SK-N-SH treated with all-trans-retinoic acid at 6 μM for 48 hours (cell line): ENCODE measurements at regions not wholly inside any gene's neighbourhood (a gene's known extent, or its start where the extent isn't known, plus 50 kb on each side); places are given as distances from the start of the nearest gene placed in this dataset.
"Not testable (repeated sequence)": the region's sequence is repeated elsewhere in the genome, so short reads cannot be mapped to it uniquely, and the experiment has no call there.

Experiments used
- ATAC-seq: fragments of 200-7000 bp; cut with Tn5 transposase; 3 replicates; pipeline ENCODE4 v1.9.1; 2020; ENCODE audit warnings: mild to moderate bottlenecking, moderate library complexity
- ARNTL ChIP-seq: fragments of 450-650 bp; formaldehyde crosslinking; IDR thresholded peaks from 2 replicates; pipeline ENCODE4 v1.5.0; 2020; ENCODE audit warnings: low read depth, mild to moderate bottlenecking, moderate library complexity, borderline replicate concordance
- BACH2 ChIP-seq: fragments of 250-450 bp; sonication (Bioruptor Pico); IDR thresholded peaks from 2 replicates; pipeline ENCODE4 v1.9.0; 2021; ENCODE audit warnings: mild to moderate bottlenecking, borderline replicate concordance
- CSDC2 ChIP-seq: fragments of 250-450 bp; sonication (Bioruptor Pico); IDR thresholded peaks from 2 replicates; pipeline ENCODE4 v1.5.0; 2020; ENCODE audit warnings: mild to moderate bottlenecking, moderate library complexity
- ESRRG ChIP-seq: fragments of 250-450 bp; sonication (Bioruptor Pico); IDR thresholded peaks from 2 replicates; pipeline ENCODE4 v1.6.1; 2021; ENCODE audit warnings: mild to moderate bottlenecking
- GLIS3 ChIP-seq: fragments of 250-450 bp; sonication (Bioruptor Pico); IDR thresholded peaks from 2 replicates; pipeline ENCODE4 v1.5.0; 2020; ENCODE audit warnings: mild to moderate bottlenecking, moderate library complexity
- ISL1 ChIP-seq: fragments of 250-450 bp; sonication (Bioruptor Pico); IDR thresholded peaks from 2 replicates; pipeline ENCODE4 v2.1.2; 2022; ENCODE audit warnings: mild to moderate bottlenecking, moderate library complexity
- OSR1 ChIP-seq: fragments of 250-450 bp; sonication (Bioruptor Pico); IDR thresholded peaks from 2 replicates; pipeline ENCODE4 v1.8.0; 2022; ENCODE audit warnings: moderate library complexity, mild to moderate bottlenecking, inconsistent platforms
- PPARA ChIP-seq: fragments of 250-450 bp; sonication (Bioruptor Pico); IDR thresholded peaks from 2 replicates; pipeline ENCODE4 v1.5.0; 2020; ENCODE audit warnings: mild to moderate bottlenecking, borderline replicate concordance
- RARB ChIP-seq: fragments of 250-450 bp; sonication (Bioruptor Pico); IDR thresholded peaks from 2 replicates; pipeline ENCODE4 v1.8.0; 2021; ENCODE audit warnings: mild to moderate bottlenecking, moderate library complexity
- TCF4 ChIP-seq: fragments of 250-450 bp; sonication (Bioruptor Pico); IDR thresholded peaks from 2 replicates; pipeline ENCODE4 v1.8.0; 2021; ENCODE audit warnings: mild to moderate bottlenecking, moderate library complexity, borderline replicate concordance
- TOX ChIP-seq: fragments of 250-450 bp; sonication (Bioruptor Pico); IDR thresholded peaks from 2 replicates; pipeline ENCODE4 v1.8.0; 2021; ENCODE audit warnings: mild to moderate bottlenecking, moderate library complexity, borderline replicate concordance
- ZFP3 ChIP-seq: fragments of 250-450 bp; sonication (Bioruptor Pico); IDR thresholded peaks from 2 replicates; pipeline ENCODE4 v1.5.0; 2020; ENCODE audit warnings: mild to moderate bottlenecking, moderate library complexity
- ZFP30 ChIP-seq: fragments of 450-650 bp; formaldehyde crosslinking; IDR thresholded peaks from 2 replicates; pipeline ENCODE4 v1.5.0; 2022; ENCODE audit warnings: mild to moderate bottlenecking, moderate library complexity
- ZNF565 ChIP-seq: fragments of 450-650 bp; formaldehyde crosslinking; conservative IDR thresholded peaks from 2 replicates; pipeline ENCODE4 v1.5.0; 2020; ENCODE audit warnings: low read depth, mild to moderate bottlenecking, moderate library complexity
- ZNF70 ChIP-seq: fragments of 450-650 bp; formaldehyde crosslinking; IDR thresholded peaks from 2 replicates; pipeline ENCODE4 v1.5.0; 2020; ENCODE audit warnings: mild to moderate bottlenecking, moderate library complexity
- ZNF8 ChIP-seq: fragments of 450-650 bp; formaldehyde crosslinking; IDR thresholded peaks from 2 replicates; pipeline ENCODE4 v1.5.0; 2020; ENCODE audit warnings: mild to moderate bottlenecking, moderate library complexity
- TF ChIP-seq, protein P1 (sequence below): fragments of 250-450 bp; sonication (Bioruptor Pico); IDR thresholded peaks from 2 replicates; pipeline ENCODE4 v1.5.0; 2020; ENCODE audit warnings: mild to moderate bottlenecking, moderate library complexity
- TF ChIP-seq, protein P2 (sequence below): fragments of 250-450 bp; sonication (Bioruptor Pico); IDR thresholded peaks from 2 replicates; pipeline ENCODE4 v1.8.0; 2021; ENCODE audit warnings: low read depth, mild to moderate bottlenecking, moderate library complexity, borderline replicate concordance
- TF ChIP-seq, protein P3 (sequence below): fragments of 250-450 bp; sonication (Bioruptor Pico); IDR thresholded peaks from 2 replicates; pipeline ENCODE4 v1.5.1; 2021; ENCODE audit warnings: mild to moderate bottlenecking, moderate library complexity
- TF ChIP-seq, protein P4 (sequence below): fragments of 250-450 bp; sonication (Bioruptor Pico); IDR thresholded peaks from 2 replicates; pipeline ENCODE4 v1.5.1; 2020; ENCODE audit warnings: low read depth, mild to moderate bottlenecking, moderate library complexity
- TF ChIP-seq, protein P5 (sequence below): fragments of 250-450 bp; sonication (Bioruptor Pico); IDR thresholded peaks from 2 replicates; pipeline ENCODE4 v1.8.0; 2020; ENCODE audit warnings: mild to moderate bottlenecking, moderate library complexity, borderline replicate concordance

DNA sequence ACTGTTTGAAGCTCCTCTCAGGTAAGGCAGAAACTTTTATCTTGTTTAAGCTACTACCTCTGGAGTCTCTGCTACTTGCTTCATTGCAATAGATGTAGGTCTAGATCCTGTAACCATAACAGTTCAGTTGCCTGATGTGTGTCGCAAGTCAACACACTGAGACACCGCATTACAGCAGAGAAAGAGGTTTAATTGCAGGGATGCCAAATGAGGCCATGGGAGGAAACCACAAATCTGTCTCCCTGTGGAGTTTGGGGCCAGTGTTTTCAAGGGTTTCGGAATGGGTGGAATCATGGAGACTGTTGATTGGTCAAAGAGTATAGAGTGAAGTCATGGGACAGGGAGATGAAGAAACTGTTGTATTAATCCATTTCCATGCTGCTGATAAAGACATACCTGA is 57.1 kb upstream of the RBM24 start:
- TF ChIP-seq ESRRG, result no peak
- TF ChIP-seq, protein P1, sequence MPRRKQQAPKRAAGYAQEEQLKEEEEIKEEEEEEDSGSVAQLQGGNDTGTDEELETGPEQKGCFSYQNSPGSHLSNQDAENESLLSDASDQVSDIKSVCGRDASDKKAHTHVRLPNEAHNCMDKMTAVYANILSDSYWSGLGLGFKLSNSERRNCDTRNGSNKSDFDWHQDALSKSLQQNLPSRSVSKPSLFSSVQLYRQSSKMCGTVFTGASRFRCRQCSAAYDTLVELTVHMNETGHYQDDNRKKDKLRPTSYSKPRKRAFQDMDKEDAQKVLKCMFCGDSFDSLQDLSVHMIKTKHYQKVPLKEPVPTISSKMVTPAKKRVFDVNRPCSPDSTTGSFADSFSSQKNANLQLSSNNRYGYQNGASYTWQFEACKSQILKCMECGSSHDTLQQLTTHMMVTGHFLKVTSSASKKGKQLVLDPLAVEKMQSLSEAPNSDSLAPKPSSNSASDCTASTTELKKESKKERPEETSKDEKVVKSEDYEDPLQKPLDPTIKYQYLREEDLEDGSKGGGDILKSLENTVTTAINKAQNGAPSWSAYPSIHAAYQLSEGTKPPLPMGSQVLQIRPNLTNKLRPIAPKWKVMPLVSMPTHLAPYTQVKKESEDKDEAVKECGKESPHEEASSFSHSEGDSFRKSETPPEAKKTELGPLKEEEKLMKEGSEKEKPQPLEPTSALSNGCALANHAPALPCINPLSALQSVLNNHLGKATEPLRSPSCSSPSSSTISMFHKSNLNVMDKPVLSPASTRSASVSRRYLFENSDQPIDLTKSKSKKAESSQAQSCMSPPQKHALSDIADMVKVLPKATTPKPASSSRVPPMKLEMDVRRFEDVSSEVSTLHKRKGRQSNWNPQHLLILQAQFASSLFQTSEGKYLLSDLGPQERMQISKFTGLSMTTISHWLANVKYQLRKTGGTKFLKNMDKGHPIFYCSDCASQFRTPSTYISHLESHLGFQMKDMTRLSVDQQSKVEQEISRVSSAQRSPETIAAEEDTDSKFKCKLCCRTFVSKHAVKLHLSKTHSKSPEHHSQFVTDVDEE (CRISPR knock-in tag), result no peak
- no peak for TF ChIP-seq OSR1 (CRISPR knock-in tag)
- no peak for TF ChIP-seq BACH2 (CRISPR knock-in tag)
- no peak for TF ChIP-seq CSDC2 (CRISPR knock-in tag)
- TF ChIP-seq ARNTL (CRISPR knock-in tag), result no peak
- TF ChIP-seq GLIS3 (CRISPR knock-in tag), result no peak
- TF ChIP-seq ZNF565, result no peak
- no peak for TF ChIP-seq ISL1 (CRISPR knock-in tag)
- TF ChIP-seq, protein P2, sequence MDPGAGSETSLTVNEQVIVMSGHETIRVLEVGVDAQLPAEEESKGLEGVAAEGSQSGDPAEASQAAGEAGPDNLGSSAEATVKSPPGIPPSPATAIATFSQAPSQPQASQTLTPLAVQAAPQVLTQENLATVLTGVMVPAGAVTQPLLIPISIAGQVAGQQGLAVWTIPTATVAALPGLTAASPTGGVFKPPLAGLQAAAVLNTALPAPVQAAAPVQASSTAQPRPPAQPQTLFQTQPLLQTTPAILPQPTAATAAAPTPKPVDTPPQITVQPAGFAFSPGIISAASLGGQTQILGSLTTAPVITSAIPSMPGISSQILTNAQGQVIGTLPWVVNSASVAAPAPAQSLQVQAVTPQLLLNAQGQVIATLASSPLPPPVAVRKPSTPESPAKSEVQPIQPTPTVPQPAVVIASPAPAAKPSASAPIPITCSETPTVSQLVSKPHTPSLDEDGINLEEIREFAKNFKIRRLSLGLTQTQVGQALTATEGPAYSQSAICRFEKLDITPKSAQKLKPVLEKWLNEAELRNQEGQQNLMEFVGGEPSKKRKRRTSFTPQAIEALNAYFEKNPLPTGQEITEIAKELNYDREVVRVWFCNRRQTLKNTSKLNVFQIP (CRISPR knock-in tag), result no peak
- TF ChIP-seq TOX (CRISPR knock-in tag), result no peak
- TF ChIP-seq, protein P3, sequence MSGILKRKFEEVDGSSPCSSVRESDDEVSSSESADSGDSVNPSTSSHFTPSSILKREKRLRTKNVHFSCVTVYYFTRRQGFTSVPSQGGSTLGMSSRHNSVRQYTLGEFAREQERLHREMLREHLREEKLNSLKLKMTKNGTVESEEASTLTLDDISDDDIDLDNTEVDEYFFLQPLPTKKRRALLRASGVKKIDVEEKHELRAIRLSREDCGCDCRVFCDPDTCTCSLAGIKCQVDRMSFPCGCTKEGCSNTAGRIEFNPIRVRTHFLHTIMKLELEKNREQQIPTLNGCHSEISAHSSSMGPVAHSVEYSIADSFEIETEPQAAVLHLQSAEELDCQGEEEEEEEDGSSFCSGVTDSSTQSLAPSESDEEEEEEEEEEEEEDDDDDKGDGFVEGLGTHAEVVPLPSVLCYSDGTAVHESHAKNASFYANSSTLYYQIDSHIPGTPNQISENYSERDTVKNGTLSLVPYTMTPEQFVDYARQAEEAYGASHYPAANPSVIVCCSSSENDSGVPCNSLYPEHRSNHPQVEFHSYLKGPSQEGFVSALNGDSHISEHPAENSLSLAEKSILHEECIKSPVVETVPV (CRISPR knock-in tag), result no peak
- no peak for TF ChIP-seq ZFP30
- TF ChIP-seq ZFP3 (CRISPR knock-in tag), result no peak
- TF ChIP-seq RARB (CRISPR knock-in tag), result no peak
- TF ChIP-seq PPARA, result no peak
- no peak for TF ChIP-seq ZNF70 (CRISPR knock-in tag)

DNA sequence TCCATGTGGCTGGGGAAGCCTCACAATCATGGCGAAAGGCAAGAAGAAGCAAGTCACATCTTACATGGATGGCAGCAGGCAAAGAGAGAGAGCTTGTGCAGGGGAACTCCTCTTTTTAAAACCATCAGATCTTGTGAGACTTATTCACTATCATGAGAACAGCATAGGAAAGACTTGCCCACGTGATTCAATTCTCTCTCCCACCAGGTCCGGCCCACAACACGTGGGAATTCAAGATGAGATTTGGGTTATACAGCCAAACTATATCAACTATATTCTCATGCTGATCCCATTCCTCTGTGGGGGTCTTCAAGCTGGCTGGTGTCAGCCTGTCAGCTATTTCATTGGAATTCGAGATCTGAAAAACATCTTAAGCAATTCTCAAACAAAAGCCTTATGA is 56.7 kb upstream of the RBM24 start:
- not testable (repeated sequence) for ATAC-seq

More for the DNA sequence above, 57.1 kb upstream of the RBM24 start:
- no peak for ATAC-seq

DNA sequence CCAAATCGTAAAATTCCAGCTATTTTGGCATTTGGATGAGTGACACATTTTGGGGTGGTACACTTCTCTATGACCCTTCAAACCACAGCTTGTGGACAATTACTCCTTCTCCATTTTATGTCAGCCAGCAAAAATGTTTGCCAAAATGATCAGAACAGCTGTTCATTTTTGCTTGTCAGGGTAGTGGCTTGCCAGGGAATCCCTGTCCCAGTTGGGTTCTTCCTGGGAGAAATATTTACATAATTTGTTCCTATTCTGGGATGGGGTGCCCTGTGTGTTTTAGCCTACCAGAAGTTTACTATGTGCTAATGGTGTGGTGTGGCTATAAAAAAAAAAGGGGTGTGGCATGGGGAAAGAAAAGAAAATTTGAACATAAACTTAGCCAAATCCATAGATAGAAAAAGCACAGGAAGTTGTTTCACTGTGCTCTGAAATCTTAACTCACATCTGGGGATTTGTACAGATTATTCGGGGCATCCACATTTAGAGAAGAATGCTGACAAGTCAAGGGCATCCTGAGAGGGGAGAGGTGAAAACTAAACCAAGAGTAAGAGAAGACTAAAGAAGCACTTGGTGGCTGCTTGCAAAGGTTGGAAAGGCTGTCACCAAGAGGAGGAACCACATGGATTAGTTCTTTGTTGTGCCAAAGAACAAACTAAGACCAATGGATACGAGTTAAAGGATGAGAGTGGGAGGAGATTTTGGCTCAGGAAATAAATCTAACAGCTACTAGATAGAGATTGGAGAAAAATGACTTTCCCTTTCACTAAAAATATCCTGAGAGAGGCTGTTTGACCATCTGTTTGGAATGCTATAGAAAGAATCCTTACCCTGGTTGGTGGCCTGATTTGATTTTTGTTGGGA is 55.2 kb upstream of the RBM24 start:
- ATAC-seq, result no peak
- TF ChIP-seq, protein P4, sequence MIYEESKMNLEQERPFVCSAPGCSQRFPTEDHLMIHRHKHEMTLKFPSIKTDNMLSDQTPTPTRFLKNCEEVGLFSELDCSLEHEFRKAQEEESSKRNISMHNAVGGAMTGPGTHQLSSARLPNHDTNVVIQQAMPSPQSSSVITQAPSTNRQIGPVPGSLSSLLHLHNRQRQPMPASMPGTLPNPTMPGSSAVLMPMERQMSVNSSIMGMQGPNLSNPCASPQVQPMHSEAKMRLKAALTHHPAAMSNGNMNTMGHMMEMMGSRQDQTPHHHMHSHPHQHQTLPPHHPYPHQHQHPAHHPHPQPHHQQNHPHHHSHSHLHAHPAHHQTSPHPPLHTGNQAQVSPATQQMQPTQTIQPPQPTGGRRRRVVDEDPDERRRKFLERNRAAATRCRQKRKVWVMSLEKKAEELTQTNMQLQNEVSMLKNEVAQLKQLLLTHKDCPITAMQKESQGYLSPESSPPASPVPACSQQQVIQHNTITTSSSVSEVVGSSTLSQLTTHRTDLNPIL (CRISPR knock-in tag), result no peak
- TF ChIP-seq, protein P2 (CRISPR knock-in tag), result no peak
- no peak for TF ChIP-seq ZFP30
- TF ChIP-seq ZNF8 (CRISPR knock-in tag), result no peak
- TF ChIP-seq, protein P3 (CRISPR knock-in tag), result no peak
- no peak for TF ChIP-seq ZNF70 (CRISPR knock-in tag)
- TF ChIP-seq RARB (CRISPR knock-in tag), result no peak
- TF ChIP-seq, protein P1 (CRISPR knock-in tag), result no peak
- no peak for TF ChIP-seq BACH2 (CRISPR knock-in tag)
- TF ChIP-seq ESRRG, result no peak
- TF ChIP-seq TCF4 (CRISPR knock-in tag), result no peak
- no peak for TF ChIP-seq GLIS3 (CRISPR knock-in tag)
- TF ChIP-seq, protein P5, sequence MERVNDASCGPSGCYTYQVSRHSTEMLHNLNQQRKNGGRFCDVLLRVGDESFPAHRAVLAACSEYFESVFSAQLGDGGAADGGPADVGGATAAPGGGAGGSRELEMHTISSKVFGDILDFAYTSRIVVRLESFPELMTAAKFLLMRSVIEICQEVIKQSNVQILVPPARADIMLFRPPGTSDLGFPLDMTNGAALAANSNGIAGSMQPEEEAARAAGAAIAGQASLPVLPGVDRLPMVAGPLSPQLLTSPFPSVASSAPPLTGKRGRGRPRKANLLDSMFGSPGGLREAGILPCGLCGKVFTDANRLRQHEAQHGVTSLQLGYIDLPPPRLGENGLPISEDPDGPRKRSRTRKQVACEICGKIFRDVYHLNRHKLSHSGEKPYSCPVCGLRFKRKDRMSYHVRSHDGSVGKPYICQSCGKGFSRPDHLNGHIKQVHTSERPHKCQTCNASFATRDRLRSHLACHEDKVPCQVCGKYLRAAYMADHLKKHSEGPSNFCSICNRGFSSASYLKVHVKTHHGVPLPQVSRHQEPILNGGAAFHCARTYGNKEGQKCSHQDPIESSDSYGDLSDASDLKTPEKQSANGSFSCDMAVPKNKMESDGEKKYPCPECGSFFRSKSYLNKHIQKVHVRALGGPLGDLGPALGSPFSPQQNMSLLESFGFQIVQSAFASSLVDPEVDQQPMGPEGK (CRISPR knock-in tag), result no peak
